NCI-H460 (cell line): ENCODE measurements at regions not wholly inside any gene's neighbourhood (a gene's known extent, or its start where the extent isn't known, plus 50 kb on each side); places are given as distances from the start of the nearest gene placed in this dataset.
"Not testable (repeated sequence)": the region's sequence is repeated elsewhere in the genome, so short reads cannot be mapped to it uniquely, and the experiment has no call there.

Experiments
- DNase-seq: peaks from one replicate; pipeline ENCODE4 v3.0.0-alpha.2; 2016; ENCODE audit warnings: low read depth; ENCODE audit errors: extremely low read depth

- DNase-seq: no peak
These were observed 114.1 kb downstream of the GXYLT1 start for GRCh38 chr12:42030588-42030987.

- no peak for DNase-seq
These were observed 117.1 kb downstream of the GXYLT1 start for GRCh38 chr12:42027546-42027945.

GRCh38 chr12:42024495-42024830 is 120.2 kb downstream of the GXYLT1 start:
- DNase-seq: no peak

DNA sequence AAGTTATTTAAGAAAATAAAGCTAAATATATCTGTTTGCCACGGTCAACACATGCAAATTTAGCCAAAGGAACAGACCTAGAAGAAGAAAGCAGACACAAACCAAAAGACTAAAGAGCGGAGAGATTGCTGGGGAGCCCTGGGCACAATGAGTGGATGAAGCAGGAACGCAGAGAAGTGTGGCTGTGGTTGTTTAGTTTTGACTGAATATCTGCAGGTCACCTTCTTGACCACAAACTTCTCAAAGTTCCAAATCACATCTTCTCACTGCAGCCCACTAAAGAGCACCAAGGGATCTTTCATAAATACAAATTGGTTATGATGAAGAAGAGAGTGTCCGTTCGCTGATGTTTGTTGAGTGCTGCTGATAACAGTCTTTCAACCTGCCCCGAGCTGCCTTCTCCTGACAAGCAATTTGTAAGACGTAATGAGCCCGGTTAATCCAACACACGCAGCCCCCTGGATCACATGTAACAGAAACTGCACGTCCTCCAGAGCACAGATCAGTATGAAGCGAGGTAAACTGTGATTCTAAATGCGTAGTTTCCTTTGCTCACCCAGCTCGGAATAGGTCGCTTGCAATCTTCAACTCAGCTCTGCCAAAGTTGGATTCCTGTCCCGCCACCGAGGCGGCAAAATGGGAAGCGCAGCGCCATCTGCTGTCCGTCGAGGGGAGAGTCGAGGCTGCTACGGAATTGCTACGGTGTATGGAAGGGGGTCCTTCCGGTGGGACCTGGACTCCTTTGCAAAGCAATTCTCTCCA is 120.8 kb downstream of the GXYLT1 start:
- DNase-seq: peak; percentile 56

DNA sequence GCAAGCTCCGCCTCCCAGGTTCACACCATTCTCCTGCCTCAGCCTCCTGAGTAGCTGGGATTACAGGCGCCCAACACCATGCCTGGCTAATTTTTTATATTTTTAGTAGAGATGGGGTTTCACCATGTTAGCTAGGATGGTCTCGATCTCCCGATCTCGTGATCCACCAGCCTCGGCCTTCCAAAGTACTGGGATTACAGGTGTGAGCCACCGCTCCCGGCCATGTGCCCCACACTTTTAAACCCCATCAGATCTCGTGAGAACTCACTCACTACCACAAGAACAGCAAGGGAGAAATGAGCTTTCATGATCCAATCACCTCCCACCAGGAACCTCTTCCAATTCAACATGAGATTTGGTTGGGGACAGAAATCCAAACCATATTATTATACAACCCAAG is 122.7 kb downstream of the GXYLT1 start:
- DNase-seq: not testable (repeated sequence)

GRCh38 chr12:42021469-42021868 is 123.2 kb downstream of the GXYLT1 start:
- DNase-seq: no peak

DNA sequence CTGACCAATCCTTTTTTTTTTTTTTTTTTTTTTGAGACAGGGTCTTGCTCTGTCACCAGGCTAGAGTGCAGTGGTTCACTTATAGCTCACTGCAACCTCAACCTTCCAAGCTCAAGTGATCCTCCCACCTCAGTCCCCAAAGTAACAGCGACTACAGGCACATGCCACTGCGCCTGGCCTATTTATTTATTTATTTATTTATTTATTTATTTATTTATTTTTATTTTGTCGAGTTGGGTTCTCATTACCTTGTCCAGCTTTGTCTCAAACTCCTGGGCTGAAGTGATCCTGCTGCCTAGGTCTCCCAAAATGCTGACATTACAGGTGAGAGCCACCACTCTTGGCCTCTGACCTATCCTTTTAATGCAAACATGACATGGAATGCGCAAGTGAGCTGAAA is 124.4 kb downstream of the GXYLT1 start:
- no peak for DNase-seq

DNA sequence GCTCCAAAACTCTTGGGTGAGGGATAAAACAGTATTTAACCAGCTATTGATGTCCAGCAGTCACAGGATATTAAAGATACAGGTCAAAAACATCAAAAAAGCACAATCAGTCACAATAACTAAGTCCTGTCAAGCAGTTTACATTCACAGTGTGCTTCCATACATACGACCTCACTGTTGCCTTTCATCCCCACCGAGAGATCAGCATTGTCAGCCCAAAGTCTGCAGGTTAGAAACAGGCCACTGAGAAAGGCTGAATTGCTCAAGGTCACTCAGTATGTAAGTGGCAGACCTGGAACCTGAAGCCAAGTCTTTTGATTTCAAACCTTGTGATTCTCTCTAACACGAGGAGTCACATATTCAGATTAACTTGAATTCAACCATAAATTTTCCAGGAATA is 124.9 kb downstream of the GXYLT1 start:
- DNase-seq: no peak

- DNase-seq: no peak
These were observed 127.6 kb downstream of the GXYLT1 start for GRCh38 chr12:42017051-42017450.

- DNase-seq: no peak
These were observed 129.6 kb downstream of the GXYLT1 start for GRCh38 chr12:42015051-42015461.

- DNase-seq: not testable (repeated sequence)
These were observed 132.2 kb downstream of the GXYLT1 start for GRCh38 chr12:42012501-42012900.

DNA sequence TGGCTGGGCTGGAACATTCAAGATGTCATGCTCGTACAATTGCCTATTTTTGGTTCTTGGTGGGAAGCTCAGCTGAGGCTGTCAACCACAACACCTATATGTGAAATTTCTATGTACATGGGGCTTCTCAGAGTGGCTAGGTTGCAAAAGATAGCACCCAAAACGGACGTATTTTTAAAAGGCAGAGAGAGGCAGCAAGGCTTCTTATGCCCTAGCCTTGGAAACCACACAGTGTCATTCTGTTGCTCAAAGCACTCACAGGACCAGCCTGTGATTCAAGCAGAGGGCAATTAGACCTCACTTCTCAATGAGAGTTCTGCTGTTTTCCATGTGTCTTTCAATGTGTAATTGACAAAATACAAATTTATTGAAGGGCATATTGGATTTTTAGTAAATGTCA is 134.0 kb downstream of the GXYLT1 start:
- DNase-seq: no peak

- DNase-seq: no peak
These were observed 134.4 kb downstream of the GXYLT1 start for GRCh38 chr12:42010257-42010656.

DNA sequence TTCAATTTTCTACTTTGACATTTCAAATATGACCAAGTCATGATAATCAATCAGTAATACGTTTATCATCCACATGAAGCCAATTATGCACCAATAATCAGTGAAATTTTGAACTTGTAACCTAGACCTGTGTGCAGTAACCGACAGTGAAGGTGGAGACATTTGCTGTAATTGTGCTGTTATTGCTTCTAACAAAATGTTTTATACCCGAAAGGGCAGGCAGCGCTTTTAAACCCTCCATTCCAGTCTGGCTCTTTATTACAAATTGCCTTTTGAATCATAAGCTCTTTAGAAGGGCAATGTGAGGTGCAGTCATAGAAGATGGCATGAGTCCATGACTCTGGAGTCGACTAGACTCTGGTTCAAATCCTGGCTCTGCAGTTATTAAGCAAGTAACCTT is 135.7 kb downstream of the GXYLT1 start:
- DNase-seq: no peak

- no peak for DNase-seq
These were observed 141.6 kb downstream of the GXYLT1 start for GRCh38 chr12:42003031-42003430.

DNA sequence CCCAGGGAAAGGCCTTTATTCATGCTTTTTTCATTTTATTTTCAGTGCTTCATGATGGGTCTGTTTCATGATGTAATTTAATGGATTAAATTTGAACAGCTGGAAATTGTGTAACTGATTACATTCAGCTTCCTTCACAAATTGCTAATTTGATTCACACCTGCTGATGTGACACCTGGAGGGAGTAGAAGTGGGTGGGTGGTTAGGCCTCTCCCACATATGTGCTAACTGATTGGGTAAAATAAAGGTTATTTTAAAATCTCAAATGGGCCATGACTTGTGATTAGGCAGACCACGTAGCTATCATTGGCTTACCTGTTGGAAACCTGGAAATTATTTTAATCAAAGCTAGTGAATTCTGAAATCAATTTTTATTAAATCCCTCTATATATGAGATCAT is 142.1 kb downstream of the GXYLT1 start:
- DNase-seq: no peak

DNA sequence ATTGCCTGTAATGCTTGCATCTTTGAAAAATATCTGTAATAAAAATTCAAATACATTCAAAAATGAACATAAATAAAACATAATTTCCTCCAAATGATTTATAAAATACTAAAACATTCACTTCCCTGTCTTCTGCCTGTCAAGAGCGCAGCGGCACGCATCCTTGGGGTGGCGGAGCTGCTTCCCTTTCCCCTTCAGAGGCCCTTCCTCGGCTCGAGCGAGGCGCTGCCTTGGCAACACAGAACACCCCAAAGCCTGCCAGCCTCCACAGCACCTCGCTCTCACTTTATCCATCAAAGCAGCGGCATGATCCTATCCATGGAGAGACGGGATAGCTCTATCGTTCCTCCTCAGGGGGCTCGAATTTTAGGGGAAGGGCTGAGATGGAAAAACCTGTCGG is 146.2 kb downstream of the GXYLT1 start:
- no peak for DNase-seq

DNA sequence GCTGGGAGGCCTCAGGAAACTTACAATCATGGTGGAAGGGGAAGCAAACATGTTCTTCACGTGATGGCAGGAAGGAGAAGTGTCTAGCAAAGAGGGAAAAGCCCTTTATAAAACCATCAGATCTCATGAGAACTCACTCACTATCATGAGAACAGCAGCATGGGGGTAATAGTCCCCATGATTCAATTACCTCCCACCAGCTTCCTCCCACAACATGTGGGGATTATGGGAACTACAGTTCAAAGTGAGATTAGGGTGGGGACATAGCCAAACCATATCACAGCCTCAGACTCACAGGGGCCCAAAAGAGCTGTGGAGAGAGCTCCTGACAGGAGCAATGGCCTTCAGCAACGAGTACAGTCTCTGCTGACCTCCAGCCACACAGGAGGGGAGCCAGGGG is 151.4 kb downstream of the GXYLT1 start:
- DNase-seq: no peak

DNA sequence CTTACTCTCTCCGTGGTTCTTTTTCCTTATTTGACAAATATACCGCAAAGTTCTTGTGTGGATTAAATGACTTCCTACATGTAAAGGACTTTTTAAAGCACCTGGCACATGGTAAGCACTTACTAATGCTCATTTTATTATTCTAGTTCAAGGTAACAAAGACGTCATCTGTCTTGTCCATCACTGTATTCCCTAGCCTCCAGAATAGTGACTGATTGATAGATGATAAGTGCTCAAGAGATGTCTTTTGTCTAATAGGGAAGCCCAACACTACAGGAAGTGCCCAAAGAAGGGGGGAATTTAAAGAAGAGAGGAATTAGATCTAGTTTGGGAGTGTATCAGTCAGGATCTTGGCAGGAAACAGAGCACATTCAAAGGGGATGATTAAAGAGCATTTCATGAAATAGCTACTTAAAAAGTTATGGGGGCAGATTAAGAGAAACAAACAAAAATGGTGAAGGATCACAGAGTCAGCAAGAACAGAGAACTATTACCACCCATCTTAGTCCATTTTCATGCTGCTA is 151.9 kb downstream of the GXYLT1 start:
- no peak for DNase-seq

- no peak for DNase-seq
These were observed 152.7 kb downstream of the GXYLT1 start for GRCh38 chr12:41992022-41992421.

DNA sequence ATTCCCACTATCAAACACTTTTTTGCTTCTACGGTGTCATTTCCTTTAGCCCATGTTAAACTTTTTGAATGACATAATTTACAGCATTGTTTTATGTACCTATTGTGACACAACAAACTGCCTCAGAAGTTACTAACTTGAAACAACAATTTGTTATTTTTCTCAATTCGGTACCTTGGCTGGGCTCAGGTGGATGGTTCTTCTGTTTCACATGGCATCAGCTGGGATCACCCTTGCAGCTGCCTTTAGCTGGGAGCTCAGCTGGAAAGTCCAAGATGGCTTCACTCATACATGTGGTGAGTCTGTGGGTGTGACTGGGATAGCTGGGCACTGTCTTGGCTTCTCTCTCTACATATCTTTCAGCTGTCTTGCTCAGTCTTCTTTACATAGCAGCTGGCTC is 156.0 kb downstream of the GXYLT1 start:
- DNase-seq: no peak

DNA sequence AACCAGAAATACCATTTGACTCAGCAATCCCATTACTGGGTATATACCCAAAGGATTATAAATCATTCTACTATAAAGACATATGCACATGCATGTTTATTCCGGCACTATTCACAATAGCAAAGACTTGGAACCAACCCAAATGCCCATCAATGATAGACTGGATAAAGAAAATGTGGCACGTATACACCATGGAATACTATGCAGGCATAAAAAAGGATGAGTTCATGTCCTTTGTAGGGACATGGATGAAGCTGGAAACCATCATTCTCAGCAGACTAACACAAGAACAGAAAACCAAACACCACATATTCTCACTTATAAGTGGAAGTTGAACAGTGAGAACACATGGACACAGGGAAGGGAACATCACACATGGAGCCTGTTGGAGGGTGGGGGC is 158.2 kb downstream of the GXYLT1 start:
- not testable (repeated sequence) for DNase-seq

DNA sequence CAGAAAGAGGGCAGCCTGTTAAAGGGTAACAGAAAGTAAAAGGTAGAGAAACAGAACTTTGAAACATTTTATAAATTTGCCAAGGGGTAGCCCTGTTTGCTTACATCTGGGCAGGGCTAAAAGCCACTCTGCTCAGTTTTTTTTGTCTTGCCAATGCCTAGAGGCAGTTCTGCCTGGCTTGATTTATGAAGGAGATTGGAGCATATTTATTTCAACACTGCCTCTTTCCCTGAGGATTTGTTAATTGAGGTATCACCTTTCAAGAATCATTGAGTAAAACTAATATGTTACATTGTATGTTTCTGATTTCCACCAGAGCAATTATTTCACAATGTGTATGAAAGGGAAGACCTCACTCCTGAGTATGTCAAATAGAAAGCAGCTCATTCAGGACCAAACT is 160.8 kb downstream of the GXYLT1 start:
- no peak for DNase-seq
